PC-3 (cell line): ENCODE measurements at regions not wholly inside any gene's neighbourhood (a gene's known extent, or its start where the extent isn't known, plus 50 kb on each side); places are given as distances from the start of the nearest gene placed in this dataset.

Source experiments
- EZH2 ChIP-seq: fragments of 300-600 bp; sonication (generic); IDR thresholded peaks from one replicate; pipeline ENCODE4 v1.6.1; 2017; ENCODE audit warnings: antibody characterized with exemption, mild to moderate bottlenecking, low read length; ENCODE audit not compliant: unreplicated experiment
- TF ChIP-seq, protein P1 (sequence below): fragments of 300-600 bp; sonication (generic); conservative IDR thresholded peaks from 2 replicates; pipeline ENCODE4 v1.5.1; 2017; ENCODE audit warnings: antibody characterized with exemption, low read depth, mild to moderate bottlenecking, low read length

DNA sequence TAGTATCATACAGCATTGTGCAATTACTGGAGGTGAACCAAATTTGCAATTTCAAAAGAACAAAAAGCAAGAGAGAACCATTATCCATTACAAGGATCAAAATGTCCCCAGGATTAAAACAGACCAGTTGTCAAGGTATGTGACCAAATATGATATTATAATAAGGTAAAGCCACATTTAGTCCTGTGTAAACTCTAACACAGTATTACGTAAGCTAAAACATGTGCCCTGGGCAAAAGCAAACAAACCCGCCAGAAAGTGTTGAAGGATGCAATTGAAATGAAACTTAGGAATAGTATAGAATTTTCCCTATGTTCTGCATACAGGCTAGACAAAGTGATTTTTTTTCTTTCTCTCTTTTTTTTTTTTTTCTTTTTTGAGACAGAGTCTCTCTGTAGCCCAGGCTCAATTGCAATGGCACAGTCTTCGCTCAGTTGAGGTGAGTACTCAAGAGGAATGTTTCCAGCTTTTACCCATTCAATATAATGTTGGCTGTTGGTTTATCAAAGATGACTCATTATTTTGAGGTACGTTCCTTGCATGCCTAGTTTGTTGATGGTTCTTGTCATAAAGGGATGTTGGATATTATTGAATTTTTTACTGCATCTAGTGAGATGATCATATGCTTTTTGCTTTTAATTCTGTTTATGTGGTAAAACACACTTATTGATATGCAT lies 137.1 kb upstream of the FOXG1 start:
- no peak for TF ChIP-seq EZH2
- TF ChIP-seq, protein P1, sequence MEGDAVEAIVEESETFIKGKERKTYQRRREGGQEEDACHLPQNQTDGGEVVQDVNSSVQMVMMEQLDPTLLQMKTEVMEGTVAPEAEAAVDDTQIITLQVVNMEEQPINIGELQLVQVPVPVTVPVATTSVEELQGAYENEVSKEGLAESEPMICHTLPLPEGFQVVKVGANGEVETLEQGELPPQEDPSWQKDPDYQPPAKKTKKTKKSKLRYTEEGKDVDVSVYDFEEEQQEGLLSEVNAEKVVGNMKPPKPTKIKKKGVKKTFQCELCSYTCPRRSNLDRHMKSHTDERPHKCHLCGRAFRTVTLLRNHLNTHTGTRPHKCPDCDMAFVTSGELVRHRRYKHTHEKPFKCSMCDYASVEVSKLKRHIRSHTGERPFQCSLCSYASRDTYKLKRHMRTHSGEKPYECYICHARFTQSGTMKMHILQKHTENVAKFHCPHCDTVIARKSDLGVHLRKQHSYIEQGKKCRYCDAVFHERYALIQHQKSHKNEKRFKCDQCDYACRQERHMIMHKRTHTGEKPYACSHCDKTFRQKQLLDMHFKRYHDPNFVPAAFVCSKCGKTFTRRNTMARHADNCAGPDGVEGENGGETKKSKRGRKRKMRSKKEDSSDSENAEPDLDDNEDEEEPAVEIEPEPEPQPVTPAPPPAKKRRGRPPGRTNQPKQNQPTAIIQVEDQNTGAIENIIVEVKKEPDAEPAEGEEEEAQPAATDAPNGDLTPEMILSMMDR, result no peak
